Stimulated activated naive CD4-positive, alpha-beta T cell (primary cell): ENCODE measurements at regions not wholly inside any gene's neighbourhood (a gene's known extent, or its start where the extent isn't known, plus 50 kb on each side); places are given as distances from the start of the nearest gene placed in this dataset.

Experiments
- DNase-seq, 6 experiments: peaks; one replicate each; lab custom pipeline; 2025; lab: John Stamatoyannopoulos, UW

- DNase-seq: no peak
Measured at GRCh38 chr5:154588091-154588774, 110.2 kb upstream of the HAND1 start.

GRCh38 chr5:154587123-154588026 lies 109.3 kb upstream of the HAND1 start:
- DNase-seq: no peak

GRCh38 chr5:154583671-154584177 lies 105.7 kb upstream of the HAND1 start:
- DNase-seq: no peak

GRCh38 chr5:154580422-154580821 lies 102.4 kb upstream of the HAND1 start:
- DNase-seq: no peak

GRCh38 chr5:154577416-154577815 lies 99.4 kb upstream of the HAND1 start:
- DNase-seq: no peak

GRCh38 chr5:154576429-154576806 lies 98.4 kb upstream of the HAND1 start:
- no peak for DNase-seq

GRCh38 chr5:154575546-154576428 lies 97.8 kb upstream of the HAND1 start:
- no peak for DNase-seq

GRCh38 chr5:154573011-154573410 lies 95.0 kb upstream of the HAND1 start:
- no peak for DNase-seq

- DNase-seq: no peak
Measured at GRCh38 chr5:154571325-154572035, 93.5 kb upstream of the HAND1 start.

- DNase-seq: no peak
Measured at GRCh38 chr5:154570572-154571324, 92.7 kb upstream of the HAND1 start.

- no peak for DNase-seq
Measured at GRCh38 chr5:154568589-154568988, 90.6 kb upstream of the HAND1 start.

GRCh38 chr5:154567155-154567554 lies 89.1 kb upstream of the HAND1 start:
- DNase-seq: no peak

GRCh38 chr5:154566146-154566680 lies 88.2 kb upstream of the HAND1 start:
- DNase-seq: no peak

GRCh38 chr5:154565123-154565522 lies 87.1 kb upstream of the HAND1 start:
- no peak for DNase-seq

GRCh38 chr5:154562244-154562880 lies 84.3 kb upstream of the HAND1 start:
- no peak for DNase-seq

- DNase-seq: no peak
Measured at GRCh38 chr5:154559398-154560276, 81.6 kb upstream of the HAND1 start.

- DNase-seq: no peak
Measured at GRCh38 chr5:154557548-154557947, 79.5 kb upstream of the HAND1 start.

GRCh38 chr5:154547551-154547950 lies 69.5 kb upstream of the HAND1 start:
- no peak for DNase-seq

- no peak for DNase-seq
Measured at GRCh38 chr5:154546719-154547118, 68.7 kb upstream of the HAND1 start.
